Prostate gland (tissue), 2 donors: ENCODE measurements at regions not wholly inside any gene's neighbourhood (a gene's known extent, or its start where the extent isn't known, plus 50 kb on each side); places are given as distances from the start of the nearest gene placed in this dataset.

Experiments used
- DNase-seq: peaks from one replicate; pipeline ENCODE4 v3.0.0-alpha.2; 2019; ENCODE audit warnings: low spot score
- H3K27ac ChIP-seq, 2 donors: fragments of 200-600 bp; sonication (generic); 2 replicates each; pipeline ENCODE4 v1.5.1; 2017 to 2019
- H3K27me3 ChIP-seq: fragments of 200-600 bp; sonication (generic); replicated peaks from 2 replicates; pipeline ENCODE4 v1.5.1; 2019; ENCODE audit not compliant: insufficient read depth
- H3K36me3 ChIP-seq, 2 donors: fragments of 200-600 bp; sonication (generic); 1 replicate in 1 of 2; 2 replicates in 1 of 2; pipeline versions ENCODE4 v1.5.1 to v1.8.1; 2017 to 2019
- H3K4me1 ChIP-seq: fragments of 200-600 bp; sonication (generic); replicated peaks from 2 replicates; pipeline ENCODE4 v1.5.1; 2019
- H3K4me3 ChIP-seq, 2 donors: fragments of 200-600 bp; sonication (generic); 2 replicates each; pipeline ENCODE4 v1.5.1; 2017 to 2019
- H3K9me3 ChIP-seq: fragments of 200-600 bp; sonication (generic); 2 replicates; pipeline ENCODE4 v1.5.1; 2017
- CTCF ChIP-seq, 4 experiments: fragments of 200-600 bp in 2 of 4; fragments of 450-650 bp in 2 of 4; sonication (generic) in 2 of 4; IDR thresholded peaks; 1 replicate in 3 of 4; 2 replicates in 1 of 4; pipeline ENCODE4 v1.5.1; 2016 to 2019; ENCODE audit warnings: antibody characterized with exemption in 4 of 4, mild to moderate bottlenecking in 2 of 4, moderate library complexity in 2 of 4
- POLR2A ChIP-seq: fragments of 450-650 bp; IDR thresholded peaks from one replicate; pipeline ENCODE4 v1.6.1; 2016; ENCODE audit warnings: antibody characterized with exemption, mild to moderate bottlenecking
- POLR2AphosphoS5 ChIP-seq: sonication (generic); formaldehyde crosslinking; IDR thresholded peaks from one replicate; pipeline ENCODE4 v1.6.1; 2017; ENCODE audit warnings: antibody characterized with exemption
- WGBS: methylation state at CpG from one replicate; pipeline ENCODE4 v1.1.5; 2018; 5-methylcytosine and 5-hydroxymethylcytosine counted together
- intact Hi-C: fragments of 100-400 bp; cut with DNase I; formaldehyde crosslinking; loops from one replicate; pipeline ENCODE4 v1.14.2; 2022

GRCh38 chr2:103469800-103470199 lies 708.0 kb downstream of the TMEM182 start:
- H3K4me1 ChIP-seq = no peaks in the 10 kb centered on the region
- no peak overlapping the region for H3K27ac ChIP-seq
- no peaks in the 10 kb centered on the region for H3K9me3 ChIP-seq
- WGBS = 95% methylated on average over 1 of the region's 1 CpG
- no peaks in the 10 kb centered on the region for H3K36me3 ChIP-seq
- no peaks in the 10 kb centered on the region for H3K27me3 ChIP-seq
- TF ChIP-seq CTCF (IDR thresholded peaks at IDR 0.05) (no peak), POLR2A (no peak), POLR2AphosphoS5 (no peak)
- no peak for DNase-seq
- intact Hi-C loops = no loop called here
- no peak overlapping the region for H3K4me3 ChIP-seq

- H3K4me3 ChIP-seq = no peak overlapping the region
- DNase-seq = no peak
- WGBS = 97% methylated on average over 1 of the region's 1 CpG
- H3K4me1 ChIP-seq = no peaks in the 10 kb centered on the region
- H3K9me3 ChIP-seq = no peaks in the 10 kb centered on the region
- H3K27me3 ChIP-seq = no peaks in the 10 kb centered on the region
- no peak for TF ChIP-seq POLR2AphosphoS5
- TF ChIP-seq CTCF (IDR thresholded peaks at IDR 0.05) = no peak
- no peak for TF ChIP-seq POLR2A
- no peak overlapping the region for H3K27ac ChIP-seq
- intact Hi-C loops = no loop called here
- no peaks in the 10 kb centered on the region for H3K36me3 ChIP-seq
Observed at GRCh38 chr2:103484906-103485305, 723.1 kb downstream of the TMEM182 start.

GRCh38 chr2:103496850-103497249 lies 735.0 kb downstream of the TMEM182 start:
- H3K4me1 ChIP-seq = no peaks in the 10 kb centered on the region
- no peaks in the 10 kb centered on the region for H3K9me3 ChIP-seq
- DNase-seq = no peak
- no peak overlapping the region for H3K4me3 ChIP-seq
- intact Hi-C loops = no loop called here
- TF ChIP-seq POLR2A (no peak), CTCF (IDR thresholded peaks at IDR 0.05) (no peak), POLR2AphosphoS5 (no peak)
- no peaks in the 10 kb centered on the region for H3K36me3 ChIP-seq
- WGBS = 85% methylated on average over 1 of the region's 1 CpG
- no peak overlapping the region for H3K27ac ChIP-seq
- H3K27me3 ChIP-seq = no peaks in the 10 kb centered on the region

GRCh38 chr2:103506812-103507211 lies 745.0 kb downstream of the TMEM182 start:
- TF ChIP-seq CTCF (IDR thresholded peaks at IDR 0.05) = no peak
- no peak for TF ChIP-seq POLR2A
- TF ChIP-seq POLR2AphosphoS5 = no peak
- 64% methylated on average over 4 of the region's 4 CpGs for WGBS
- Histone ChIP-seq H3K4me3 (no peak overlapping the region), H3K27ac (no peak overlapping the region), H3K4me1 (no peaks in the 10 kb centered on the region), H3K27me3 (no peaks in the 10 kb centered on the region), H3K36me3 (no peaks in the 10 kb centered on the region), H3K9me3 (no peaks in the 10 kb centered on the region)
- intact Hi-C loops = no loop called here
- DNase-seq = no peak

GRCh38 chr2:103512442-103512841 lies 750.6 kb downstream of the TMEM182 start:
- TF ChIP-seq POLR2A (no peak), POLR2AphosphoS5 (no peak), CTCF (IDR thresholded peaks at IDR 0.05) (no peak)
- no peaks in the 10 kb centered on the region for H3K9me3 ChIP-seq

More at GRCh38 chr2:103512442-103512841, 750.6 kb downstream of the TMEM182 start:
- H3K27ac ChIP-seq = no peak overlapping the region
- DNase-seq = no peak
- H3K36me3 ChIP-seq = no peaks in the 10 kb centered on the region
- no peaks in the 10 kb centered on the region for H3K4me1 ChIP-seq
- intact Hi-C loops = no loop called here
- H3K4me3 ChIP-seq = no peak overlapping the region
- H3K27me3 ChIP-seq = no peaks in the 10 kb centered on the region
